ENCODE measurements at regions not wholly inside any gene's neighbourhood (a gene's known extent, or its start where the extent isn't known, plus 50 kb on each side); places are given as distances from the start of the nearest gene placed in this dataset.

- Mint-ChIP-seq H3K4me1 (ENCODE audit: insufficient read depth, unreplicated experiment) (no peaks in the 10 kb centered on the region), H3K36me3 (ENCODE audit: insufficient read depth, unreplicated experiment) (no peaks in the 10 kb centered on the region), H3K4me3 (ENCODE audit: unreplicated experiment) (no peak overlapping the region), H3K9me3 (ENCODE audit: unreplicated experiment) (no peaks in the 10 kb centered on the region), H3K27ac (ENCODE audit: low read depth, unreplicated experiment) (no peak overlapping the region), H3K27me3 (ENCODE audit: insufficient read depth, unreplicated experiment) (no peaks in the 10 kb centered on the region)
- intact Hi-C loops (cut with micrococcal nuclease) = no loop called here
- DNase-seq (ENCODE audit: unreplicated experiment) = no peak
- TF ChIP-seq, protein P1, sequence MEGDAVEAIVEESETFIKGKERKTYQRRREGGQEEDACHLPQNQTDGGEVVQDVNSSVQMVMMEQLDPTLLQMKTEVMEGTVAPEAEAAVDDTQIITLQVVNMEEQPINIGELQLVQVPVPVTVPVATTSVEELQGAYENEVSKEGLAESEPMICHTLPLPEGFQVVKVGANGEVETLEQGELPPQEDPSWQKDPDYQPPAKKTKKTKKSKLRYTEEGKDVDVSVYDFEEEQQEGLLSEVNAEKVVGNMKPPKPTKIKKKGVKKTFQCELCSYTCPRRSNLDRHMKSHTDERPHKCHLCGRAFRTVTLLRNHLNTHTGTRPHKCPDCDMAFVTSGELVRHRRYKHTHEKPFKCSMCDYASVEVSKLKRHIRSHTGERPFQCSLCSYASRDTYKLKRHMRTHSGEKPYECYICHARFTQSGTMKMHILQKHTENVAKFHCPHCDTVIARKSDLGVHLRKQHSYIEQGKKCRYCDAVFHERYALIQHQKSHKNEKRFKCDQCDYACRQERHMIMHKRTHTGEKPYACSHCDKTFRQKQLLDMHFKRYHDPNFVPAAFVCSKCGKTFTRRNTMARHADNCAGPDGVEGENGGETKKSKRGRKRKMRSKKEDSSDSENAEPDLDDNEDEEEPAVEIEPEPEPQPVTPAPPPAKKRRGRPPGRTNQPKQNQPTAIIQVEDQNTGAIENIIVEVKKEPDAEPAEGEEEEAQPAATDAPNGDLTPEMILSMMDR (IDR thresholded peaks at IDR 0.05; ENCODE audit: unreplicated experiment) = no peak
- CTCF ChIA-PET = interaction anchor here (0.8 kb wide), 1 partner anchor 20 kb away, joined by 3 read pairs; no protein-coding TSS in a partner anchor
- no TSS peak for BruUV-seq (replicated peaks)
- POLR2A ChIA-PET = no interaction called here
Observed at GRCh38 chr18:41165625-41166024, 789.4 kb upstream of the PIK3C3 start.

GRCh38 chr18:41162781-41163180 is 792.3 kb upstream of the PIK3C3 start:
- intact Hi-C loops (cut with micrococcal nuclease) = no loop called here
- Mint-ChIP-seq H3K27me3 (ENCODE audit: insufficient read depth, unreplicated experiment) (no peaks in the 10 kb centered on the region), H3K4me3 (ENCODE audit: unreplicated experiment) (no peak overlapping the region), H3K27ac (ENCODE audit: low read depth, unreplicated experiment) (no peak overlapping the region), H3K36me3 (ENCODE audit: insufficient read depth, unreplicated experiment) (no peaks in the 10 kb centered on the region), H3K4me1 (ENCODE audit: insufficient read depth, unreplicated experiment) (no peaks in the 10 kb centered on the region), H3K9me3 (ENCODE audit: unreplicated experiment) (no peaks in the 10 kb centered on the region)
- POLR2A ChIA-PET = no interaction called here
- DNase-seq (ENCODE audit: unreplicated experiment) = no peak
- no TSS peak for BruUV-seq (replicated peaks)
- TF ChIP-seq, protein P1 (IDR thresholded peaks at IDR 0.05; ENCODE audit: unreplicated experiment) = no peak
- CTCF ChIA-PET = no interaction called here

- Mint-ChIP-seq H3K27ac (ENCODE audit: low read depth, unreplicated experiment) (no peak overlapping the region), H3K4me1 (ENCODE audit: insufficient read depth, unreplicated experiment) (no peaks in the 10 kb centered on the region), H3K9me3 (ENCODE audit: unreplicated experiment) (no peaks in the 10 kb centered on the region), H3K4me3 (ENCODE audit: unreplicated experiment) (no peak overlapping the region), H3K27me3 (ENCODE audit: insufficient read depth, unreplicated experiment) (no peaks in the 10 kb centered on the region), H3K36me3 (ENCODE audit: insufficient read depth, unreplicated experiment) (no peaks in the 10 kb centered on the region)
- POLR2A ChIA-PET = no interaction called here
- no peak for DNase-seq (ENCODE audit: unreplicated experiment)
- intact Hi-C loops (cut with micrococcal nuclease) = no loop called here
- no TSS peak for BruUV-seq (replicated peaks)
- TF ChIP-seq, protein P1 (IDR thresholded peaks at IDR 0.05; ENCODE audit: unreplicated experiment) = no peak
- CTCF ChIA-PET = no interaction called here
Observed at GRCh38 chr18:41162191-41162590, 792.8 kb upstream of the PIK3C3 start.

DNA sequence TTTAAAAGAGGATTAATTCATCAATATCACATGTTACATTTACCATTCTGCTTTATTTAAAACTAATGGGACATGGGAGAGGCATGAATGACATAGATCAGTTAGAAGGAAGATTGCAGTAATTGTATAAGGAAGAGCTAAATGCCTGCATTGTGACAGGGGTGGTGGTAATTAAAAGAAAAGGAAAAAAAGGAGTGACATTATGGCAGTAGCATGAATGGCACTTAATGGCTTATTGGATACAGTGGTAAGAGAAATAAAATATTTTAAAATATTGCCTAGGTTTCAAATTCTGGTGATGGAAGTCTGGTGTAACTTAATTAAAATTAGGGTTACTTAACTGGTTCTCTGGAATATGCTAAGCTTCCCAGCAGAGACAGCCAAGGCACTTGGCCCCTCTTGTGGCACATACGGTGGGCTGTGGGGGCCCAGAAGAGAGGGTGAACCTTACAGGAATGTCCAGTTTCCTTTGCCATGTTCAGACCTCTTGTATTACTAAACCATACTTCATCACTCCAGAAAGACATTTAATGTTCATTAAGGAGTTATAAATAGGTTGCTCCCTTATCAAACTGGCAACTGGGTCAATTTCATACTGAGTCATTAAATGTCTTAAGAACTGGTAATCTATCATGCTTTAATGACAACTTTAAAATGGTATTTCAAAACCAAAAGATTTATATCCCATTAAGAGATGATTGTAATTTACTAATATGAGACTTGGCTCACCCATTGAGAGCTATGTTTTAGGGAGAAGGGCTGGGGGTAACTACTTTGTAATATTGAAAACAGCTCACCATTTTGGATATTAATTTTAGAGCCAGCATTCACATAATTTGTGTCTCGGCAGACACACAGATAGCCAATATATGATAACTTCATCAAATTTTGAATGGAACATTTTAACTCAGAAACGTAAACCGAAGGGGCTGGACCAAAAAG is 798.9 kb upstream of the PIK3C3 start:
- H3K9me3 Mint-ChIP-seq (ENCODE audit: unreplicated experiment) = peaks cover 6% of the 10 kb centered on the region
- intact Hi-C loops (cut with micrococcal nuclease) = no loop called here
- TF ChIP-seq, protein P1 (IDR thresholded peaks at IDR 0.05; ENCODE audit: unreplicated experiment) = no peak
- H3K4me1 Mint-ChIP-seq (ENCODE audit: insufficient read depth, unreplicated experiment) = no peaks in the 10 kb centered on the region
- no peaks in the 10 kb centered on the region for H3K36me3 Mint-ChIP-seq (ENCODE audit: insufficient read depth, unreplicated experiment)
- no peak overlapping the region for H3K27ac Mint-ChIP-seq (ENCODE audit: low read depth, unreplicated experiment)
- CTCF ChIA-PET = interaction anchor here (0.7 kb wide), 1 partner anchor 21 kb away, joined by 3 read pairs; no protein-coding TSS in a partner anchor
- no peak overlapping the region for H3K4me3 Mint-ChIP-seq (ENCODE audit: unreplicated experiment)
- POLR2A ChIA-PET = no interaction called here
- BruUV-seq (replicated peaks) = no TSS peak
- H3K27me3 Mint-ChIP-seq (ENCODE audit: insufficient read depth, unreplicated experiment) = no peaks in the 10 kb centered on the region
- no peak for DNase-seq (ENCODE audit: unreplicated experiment)

Data from MCF 10A (cell line).